SH-SY5Y (cell line): ENCODE measurements at regions not wholly inside any gene's neighbourhood (a gene's known extent, or its start where the extent isn't known, plus 50 kb on each side); places are given as distances from the start of the nearest gene placed in this dataset.

ENCODE experiments used
- GATA2 ChIP-seq: IDR thresholded peaks from 2 replicates; pipeline ENCODE4 v1.6.1; 2011; ENCODE audit warnings: mild to moderate bottlenecking, low read depth, low read length
- GATA3 ChIP-seq: IDR thresholded peaks from 2 replicates; pipeline ENCODE4 v1.6.1; 2011; ENCODE audit warnings: low read depth, mild to moderate bottlenecking, low read length, moderate library complexity

DNA sequence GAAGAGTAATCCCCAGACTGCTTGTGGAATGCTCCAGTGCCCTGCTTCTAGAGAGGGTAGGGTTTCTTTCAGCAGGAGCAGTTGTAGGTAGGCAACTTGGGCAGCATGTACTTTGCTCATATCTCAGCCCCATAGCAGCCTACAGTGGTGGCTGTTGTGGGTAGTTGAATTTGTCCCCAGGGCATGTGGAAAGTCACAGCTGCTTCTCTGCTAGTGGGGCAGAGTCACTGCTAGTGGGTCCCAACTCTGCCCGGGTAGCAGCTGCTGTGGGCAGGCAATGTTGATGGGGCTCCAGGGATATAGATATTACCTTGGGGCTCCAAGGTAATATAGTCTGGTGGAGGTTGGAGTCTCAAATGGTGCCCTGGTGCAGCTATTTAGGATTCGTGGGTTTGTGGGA is 174.5 kb downstream of the OTOL1 start:
- TF ChIP-seq GATA3 (no peak), GATA2 (no peak)
